MCF 10A (cell line): ENCODE measurements at regions not wholly inside any gene's neighbourhood (a gene's known extent, or its start where the extent isn't known, plus 50 kb on each side); places are given as distances from the start of the nearest gene placed in this dataset.

Experiments used
- BruUV-seq: library from RNA; stranded (reverse); fragments of 400-500 nt; replicated peaks from 2 replicates; lab custom pipeline; 2021; lab: Mats Ljungman, UMichigan
- CTCF ChIA-PET: fragments of 300-600 bp; sonication (Branson Sonifier 250); formaldehyde crosslinking; extraction: SDS; loops from one replicate; lab custom pipeline; 2021; ENCODE audit warnings: antibody characterized with exemption, inconsistent platforms; lab: Yijun Ruan, JAX
- POLR2A ChIA-PET: fragments of 300-600, 350-650 bp; sonication (Branson Sonifier 250); formaldehyde crosslinking; extraction: SDS; loops from one replicate; lab custom pipeline; 2020; ENCODE audit warnings: antibody characterized with exemption, inconsistent platforms; lab: Yijun Ruan, JAX
- DNase-seq: peaks from one replicate; pipeline ENCODE4 v3.0.0-alpha.2; 2018; ENCODE audit not compliant: unreplicated experiment
- H3K27ac Mint-ChIP-seq: one replicate; pipeline ENCODE4 v1.8.0; 2022; ENCODE audit warnings: mild to moderate bottlenecking, low read depth, mixed read lengths; ENCODE audit not compliant: unreplicated experiment
- H3K27me3 Mint-ChIP-seq: one replicate; pipeline ENCODE4 v1.8.0; 2022; ENCODE audit warnings: mixed read lengths; ENCODE audit not compliant: insufficient read depth, unreplicated experiment
- H3K36me3 Mint-ChIP-seq: one replicate; pipeline ENCODE4 v1.8.0; 2022; ENCODE audit warnings: mild to moderate bottlenecking, moderate library complexity, mixed read lengths; ENCODE audit not compliant: insufficient read depth, unreplicated experiment
- H3K4me1 Mint-ChIP-seq: one replicate; pipeline ENCODE4 v1.8.0; 2022; ENCODE audit warnings: mixed read lengths; ENCODE audit not compliant: insufficient read depth, unreplicated experiment
- H3K4me3 Mint-ChIP-seq: one replicate; pipeline ENCODE4 v1.8.0; 2022; ENCODE audit warnings: mild to moderate bottlenecking, moderate library complexity, mixed read lengths; ENCODE audit not compliant: unreplicated experiment
- H3K9me3 Mint-ChIP-seq: one replicate; pipeline ENCODE4 v1.8.0; 2022; ENCODE audit warnings: mixed read lengths; ENCODE audit not compliant: unreplicated experiment
- intact Hi-C: fragments of 100-400 bp; cut with micrococcal nuclease; formaldehyde crosslinking; loops from 2 replicates; pipeline ENCODE4 v1.14.1; 2022
- TF ChIP-seq, protein P1 (sequence below): fragments of 200-600 bp; IDR thresholded peaks from one replicate; pipeline ENCODE4 v1.8.0; 2022; ENCODE audit warnings: antibody characterized with exemption, mild to moderate bottlenecking; ENCODE audit not compliant: unreplicated experiment

GRCh38 chr1:30172757-30173156 is 550.6 kb downstream of the MATN1 start:
- Mint-ChIP-seq H3K4me1 (no peaks in the 10 kb centered on the region), H3K9me3 (no peaks in the 10 kb centered on the region), H3K36me3 (no peaks in the 10 kb centered on the region), H3K27me3 (peaks cover 43% of the 10 kb centered on the region), H3K27ac (no peak overlapping the region), H3K4me3 (no peak overlapping the region)
- BruUV-seq: no TSS peak
- ChIA-PET CTCF (no interaction called here), POLR2A (interaction anchor here (0.6 kb wide), 1 partner anchor 12 kb away, joined by 3 read pairs; no protein-coding TSS in a partner anchor)
- DNase-seq: no peak
- intact Hi-C loops: no loop called here
- TF ChIP-seq, protein P1, sequence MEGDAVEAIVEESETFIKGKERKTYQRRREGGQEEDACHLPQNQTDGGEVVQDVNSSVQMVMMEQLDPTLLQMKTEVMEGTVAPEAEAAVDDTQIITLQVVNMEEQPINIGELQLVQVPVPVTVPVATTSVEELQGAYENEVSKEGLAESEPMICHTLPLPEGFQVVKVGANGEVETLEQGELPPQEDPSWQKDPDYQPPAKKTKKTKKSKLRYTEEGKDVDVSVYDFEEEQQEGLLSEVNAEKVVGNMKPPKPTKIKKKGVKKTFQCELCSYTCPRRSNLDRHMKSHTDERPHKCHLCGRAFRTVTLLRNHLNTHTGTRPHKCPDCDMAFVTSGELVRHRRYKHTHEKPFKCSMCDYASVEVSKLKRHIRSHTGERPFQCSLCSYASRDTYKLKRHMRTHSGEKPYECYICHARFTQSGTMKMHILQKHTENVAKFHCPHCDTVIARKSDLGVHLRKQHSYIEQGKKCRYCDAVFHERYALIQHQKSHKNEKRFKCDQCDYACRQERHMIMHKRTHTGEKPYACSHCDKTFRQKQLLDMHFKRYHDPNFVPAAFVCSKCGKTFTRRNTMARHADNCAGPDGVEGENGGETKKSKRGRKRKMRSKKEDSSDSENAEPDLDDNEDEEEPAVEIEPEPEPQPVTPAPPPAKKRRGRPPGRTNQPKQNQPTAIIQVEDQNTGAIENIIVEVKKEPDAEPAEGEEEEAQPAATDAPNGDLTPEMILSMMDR: no peak

- H3K4me3 Mint-ChIP-seq: no peak overlapping the region
- intact Hi-C loops: no loop called here
- CTCF ChIA-PET: interaction anchor here (0.6 to 0.7 kb wide), 3 partner anchors 62 to 208 kb away, joined by 3 read pairs; no protein-coding TSS in a partner anchor
- H3K27ac Mint-ChIP-seq: no peak overlapping the region
- POLR2A ChIA-PET: interaction anchor here (0.6 kb wide), 1 partner anchor 12 kb away, joined by 3 read pairs; no protein-coding TSS in a partner anchor
- no peak for DNase-seq
- H3K9me3 Mint-ChIP-seq: no peaks in the 10 kb centered on the region
- H3K36me3 Mint-ChIP-seq: no peaks in the 10 kb centered on the region
- no TSS peak for BruUV-seq
- peaks cover 43% of the 10 kb centered on the region for H3K27me3 Mint-ChIP-seq
- TF ChIP-seq, protein P1: no peak
- no peaks in the 10 kb centered on the region for H3K4me1 Mint-ChIP-seq
Measured at GRCh38 chr1:30172299-30172694, 551.1 kb downstream of the MATN1 start.

DNA sequence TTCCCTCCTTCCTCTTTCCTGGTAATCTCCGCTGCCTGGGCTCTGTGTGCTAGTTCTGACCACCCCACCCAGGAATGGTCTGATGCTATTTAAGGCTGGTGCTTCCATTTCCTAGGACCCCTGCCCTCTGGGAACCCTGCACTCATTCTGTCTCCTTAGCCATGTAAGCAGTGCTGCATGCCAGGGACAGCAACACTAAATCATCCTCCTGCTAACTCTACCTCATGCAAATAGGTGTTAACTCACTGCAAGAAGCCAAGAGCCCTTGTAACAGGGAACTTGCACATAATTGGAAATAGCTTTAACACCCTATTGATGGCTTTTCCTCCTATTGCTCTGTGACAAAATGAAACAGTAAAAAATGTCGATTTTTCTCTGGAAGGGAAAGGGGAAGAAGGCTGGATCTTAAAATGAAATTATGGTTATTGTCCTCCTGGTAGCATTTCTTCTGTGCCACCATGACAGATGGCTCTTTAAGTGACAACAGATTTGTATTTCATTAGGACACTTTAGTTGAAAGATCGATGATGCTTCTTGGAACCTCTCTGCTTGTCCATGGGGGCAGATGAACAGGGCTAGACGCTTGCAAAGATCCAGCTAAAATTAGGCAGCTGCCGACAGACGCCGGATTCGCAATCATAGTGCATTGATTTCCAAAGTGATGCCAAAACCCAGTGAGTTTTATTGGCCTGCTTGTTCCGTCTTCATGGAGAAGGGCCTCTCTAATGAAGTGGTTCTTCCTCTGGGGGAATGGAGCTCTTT is 551.7 kb downstream of the MATN1 start:
- Mint-ChIP-seq H3K9me3 (no peaks in the 10 kb centered on the region), H3K4me1 (no peaks in the 10 kb centered on the region), H3K4me3 (no peak overlapping the region), H3K36me3 (no peaks in the 10 kb centered on the region), H3K27me3 (peaks cover 43% of the 10 kb centered on the region), H3K27ac (no peak overlapping the region)
- no peak for DNase-seq
- intact Hi-C loops: no loop called here
- POLR2A ChIA-PET: interaction anchor here (0.6 kb wide), 1 partner anchor 11 kb away, joined by 3 read pairs; no protein-coding TSS in a partner anchor
- no TSS peak for BruUV-seq
- CTCF ChIA-PET: interaction anchor here (0.6 to 0.7 kb wide), 3 partner anchors 62 to 208 kb away, joined by 3 read pairs; no protein-coding TSS in a partner anchor
- TF ChIP-seq, protein P1: no peak

- Mint-ChIP-seq H3K4me3 (no peak overlapping the region), H3K9me3 (no peaks in the 10 kb centered on the region), H3K36me3 (no peaks in the 10 kb centered on the region), H3K4me1 (no peaks in the 10 kb centered on the region), H3K27me3 (peaks cover 59% of the 10 kb centered on the region), H3K27ac (no peak overlapping the region)
- ChIA-PET CTCF (no interaction called here), POLR2A (no interaction called here)
- intact Hi-C loops: no loop called here
- BruUV-seq: no TSS peak
- DNase-seq: no peak
- TF ChIP-seq, protein P1: no peak
Measured at GRCh38 chr1:30169269-30169668, 554.1 kb downstream of the MATN1 start.
